GM19239 (cell line): ENCODE measurements at regions not wholly inside any gene's neighbourhood (a gene's known extent, or its start where the extent isn't known, plus 50 kb on each side); places are given as distances from the start of the nearest gene placed in this dataset.

Experiments used
- DNase-seq: peaks from one replicate; pipeline ENCODE4 v3.0.0; 2011; ENCODE audit warnings: low spot score; ENCODE audit not compliant: insufficient read length
- FAIRE-seq: peaks from 2 replicates; lab custom pipeline; 2011; peaks lifted over from hg19 to GRCh38; lab: Jason Lieb, UNC

DNA sequence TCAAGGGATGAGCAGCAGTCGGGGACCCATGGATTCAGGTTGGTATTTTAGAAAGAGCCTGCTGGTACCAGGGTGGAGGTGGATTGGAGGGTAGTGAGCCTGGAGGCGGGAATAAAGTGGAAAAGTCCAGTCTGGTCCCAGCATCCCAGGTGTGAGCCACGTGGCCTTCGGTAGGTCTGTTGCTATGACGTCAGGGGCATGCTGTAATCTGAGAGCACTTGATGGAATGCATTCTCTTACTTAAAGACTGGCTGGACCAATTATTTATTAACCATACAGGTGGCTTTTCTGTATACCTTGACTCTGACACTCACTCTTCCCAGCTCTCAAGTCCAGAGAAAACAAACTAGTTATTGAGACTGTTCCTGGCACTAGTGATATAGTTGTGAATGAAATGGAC lies 389.9 kb upstream of the RGMA start:
- no peak for FAIRE-seq

DNA sequence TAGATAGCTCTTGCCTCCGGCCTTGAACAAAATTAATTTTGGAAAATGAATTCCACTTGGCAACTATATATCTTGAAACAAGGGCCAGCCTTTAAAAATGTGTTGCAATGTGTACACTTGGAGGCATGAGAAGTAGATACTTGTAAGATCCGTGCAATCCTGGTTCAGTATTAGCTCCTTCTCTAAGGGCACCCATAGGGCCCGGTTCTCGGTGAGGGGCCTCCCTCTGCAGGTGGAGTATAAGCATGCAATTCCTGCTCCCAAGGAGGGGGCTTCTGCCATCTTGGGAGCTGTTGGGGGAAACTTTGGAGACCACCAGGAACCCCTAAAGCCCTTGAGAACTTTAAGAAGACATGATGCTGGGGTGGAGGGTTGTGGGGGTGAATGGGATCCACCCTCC lies 388.7 kb upstream of the RGMA start:
- FAIRE-seq: no peak
- DNase-seq: no peak

More for the DNA sequence above, 389.9 kb upstream of the RGMA start:
- DNase-seq: no peak

DNA sequence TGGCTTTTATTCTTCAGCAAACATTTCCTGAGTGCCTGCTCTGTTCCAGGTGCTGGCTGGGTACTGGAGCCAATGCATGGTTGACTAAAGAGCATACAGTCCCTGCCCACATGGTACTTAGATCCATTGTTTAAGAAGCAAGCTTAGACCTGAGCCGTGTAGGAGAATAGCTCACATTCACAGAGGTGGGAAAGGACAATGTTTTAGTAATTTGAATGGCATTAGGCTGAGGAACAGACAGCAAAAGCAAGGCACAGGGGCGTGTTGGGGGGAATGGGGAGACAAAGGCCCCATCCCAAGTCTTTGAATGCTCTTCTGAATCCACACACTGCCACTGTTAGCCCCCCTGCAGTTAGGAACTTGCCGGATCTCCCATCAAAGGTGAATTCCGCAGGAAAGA lies 388.2 kb upstream of the RGMA start:
- FAIRE-seq (no peak), DNase-seq (no peak)

DNA sequence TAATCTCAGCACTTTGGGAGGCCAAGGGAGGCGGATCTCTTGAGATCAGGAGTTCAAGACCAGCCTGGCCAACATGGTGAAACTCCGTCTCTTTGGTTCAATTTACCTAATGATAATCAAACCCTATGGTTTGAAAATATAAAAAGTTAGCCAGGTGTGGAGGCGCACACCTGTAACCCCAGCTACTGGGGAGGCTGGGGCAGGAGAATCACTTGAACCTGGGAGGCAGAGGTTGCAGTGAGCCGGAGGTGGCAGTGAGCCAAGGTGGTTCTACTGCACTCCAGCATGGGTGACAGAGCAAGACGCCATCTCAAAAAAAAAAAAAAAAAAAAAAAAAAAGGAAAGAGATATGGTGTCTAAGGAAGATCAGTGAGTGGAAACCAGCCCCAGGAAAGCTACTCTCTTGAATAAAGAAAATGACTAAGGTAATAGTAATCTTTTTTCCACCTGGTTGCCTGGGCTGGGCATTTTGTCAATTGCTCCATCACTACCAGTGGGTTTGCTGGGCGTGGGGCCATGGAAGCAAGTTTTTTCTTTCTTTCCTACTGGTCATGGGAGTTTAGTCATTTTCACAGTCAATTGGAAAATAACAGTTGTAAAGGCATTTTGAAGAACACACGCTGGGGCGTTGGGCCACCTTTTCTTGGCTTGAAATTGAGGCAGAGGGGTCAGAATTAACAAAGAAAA lies 387.6 kb upstream of the RGMA start:
- FAIRE-seq: no peak
- DNase-seq: no peak

DNA sequence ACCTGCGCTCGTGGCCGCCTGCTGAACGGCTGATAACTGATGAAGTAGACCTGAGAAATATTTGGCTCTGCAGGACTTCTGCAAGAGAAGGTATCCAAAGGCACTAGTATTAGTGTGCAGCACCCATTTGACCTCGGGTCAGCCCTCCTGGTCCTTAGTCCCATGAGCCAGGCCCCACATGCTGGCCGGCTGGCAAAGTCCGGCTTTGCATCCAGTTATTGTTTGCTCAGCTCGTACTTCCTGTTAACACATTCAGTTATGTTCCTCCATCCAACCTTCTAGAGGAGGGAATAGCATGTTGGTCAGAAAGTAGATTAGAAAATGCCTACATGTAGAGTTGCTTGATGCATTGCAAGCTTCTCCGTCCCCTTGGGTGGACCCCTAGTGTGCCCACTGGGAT lies 385.7 kb upstream of the RGMA start:
- FAIRE-seq: no peak

DNA sequence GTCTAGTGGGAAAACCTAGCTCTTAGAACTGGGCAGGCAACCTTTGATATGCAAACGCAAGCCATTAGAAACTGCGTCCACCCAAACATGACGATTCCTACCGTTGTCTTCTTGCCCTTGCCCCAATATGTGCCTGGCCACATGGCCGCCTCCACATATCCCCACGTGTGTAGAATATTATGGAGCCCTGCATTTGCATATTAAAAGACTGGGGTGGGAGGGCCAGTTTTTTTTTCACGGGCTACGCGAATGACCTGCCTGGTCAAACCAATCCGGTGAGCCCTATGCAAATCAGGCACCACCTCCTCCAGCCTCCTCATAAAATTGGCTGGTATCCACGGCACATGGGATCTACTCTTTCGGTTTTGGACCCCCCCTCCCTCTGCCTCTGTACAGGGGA lies 381.0 kb upstream of the RGMA start:
- FAIRE-seq: no peak
- DNase-seq: no peak

More for the DNA sequence above, 385.7 kb upstream of the RGMA start:
- DNase-seq: no peak

DNA sequence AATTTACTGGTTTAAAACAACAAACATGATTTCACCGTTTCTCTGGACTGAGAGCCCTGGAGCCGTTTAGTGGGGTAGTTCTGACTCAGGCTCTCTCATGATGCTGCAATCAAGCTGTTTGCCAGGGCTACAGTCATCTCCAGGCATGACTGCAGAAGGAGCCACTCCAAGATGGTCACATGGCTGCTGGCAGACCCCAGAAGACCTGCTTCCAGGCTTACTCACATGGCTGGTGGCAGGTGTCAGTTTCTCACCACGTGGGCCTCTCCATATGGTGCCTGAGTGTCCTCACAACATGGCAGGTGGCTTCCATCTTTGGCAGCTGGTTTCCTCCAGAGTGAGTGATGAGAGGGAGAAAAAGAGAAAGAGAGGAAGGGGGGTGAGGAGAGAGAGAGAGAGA lies 378.3 kb upstream of the RGMA start:
- no peak for DNase-seq
- no peak for FAIRE-seq

DNA sequence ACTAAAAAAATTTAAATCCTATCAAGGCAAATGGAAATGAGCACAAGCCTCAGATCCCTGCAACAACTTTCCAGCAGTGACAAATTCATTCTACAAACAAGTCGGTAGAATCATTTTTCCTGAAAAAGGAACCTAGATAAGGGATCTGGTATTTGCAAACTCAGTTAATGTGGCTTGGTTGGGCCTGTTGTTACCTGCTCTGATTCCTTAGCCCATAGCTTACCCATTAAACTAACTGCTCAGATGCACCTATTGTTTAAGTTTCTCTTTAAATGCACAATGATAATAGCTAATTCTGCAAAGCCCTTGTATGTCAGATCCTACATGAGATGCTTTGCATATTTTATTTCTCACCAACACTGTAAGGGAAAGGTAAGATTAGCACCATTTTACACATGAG lies 377.4 kb upstream of the RGMA start:
- FAIRE-seq (no peak), DNase-seq (no peak)

DNA sequence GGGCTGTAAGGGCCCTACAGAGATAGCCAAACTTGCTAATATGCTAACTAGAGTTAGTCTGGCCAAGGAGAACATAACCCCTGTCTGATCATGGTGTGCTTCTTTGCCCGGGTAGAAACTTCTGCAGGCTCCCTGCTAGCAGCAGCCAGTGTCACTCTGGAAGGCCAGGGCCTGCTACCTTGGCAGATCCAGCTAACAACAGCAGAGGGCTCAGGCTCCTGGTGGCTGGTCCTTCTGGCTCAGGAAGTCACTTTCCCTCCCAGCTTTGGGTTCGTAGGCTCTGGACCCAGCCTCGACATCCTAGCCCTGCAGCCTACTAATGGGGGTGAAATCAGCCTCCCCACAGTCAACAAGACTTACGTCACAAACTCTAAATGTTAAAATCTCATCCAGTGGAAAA lies 373.7 kb upstream of the RGMA start:
- DNase-seq (no peak), FAIRE-seq (no peak)

DNA sequence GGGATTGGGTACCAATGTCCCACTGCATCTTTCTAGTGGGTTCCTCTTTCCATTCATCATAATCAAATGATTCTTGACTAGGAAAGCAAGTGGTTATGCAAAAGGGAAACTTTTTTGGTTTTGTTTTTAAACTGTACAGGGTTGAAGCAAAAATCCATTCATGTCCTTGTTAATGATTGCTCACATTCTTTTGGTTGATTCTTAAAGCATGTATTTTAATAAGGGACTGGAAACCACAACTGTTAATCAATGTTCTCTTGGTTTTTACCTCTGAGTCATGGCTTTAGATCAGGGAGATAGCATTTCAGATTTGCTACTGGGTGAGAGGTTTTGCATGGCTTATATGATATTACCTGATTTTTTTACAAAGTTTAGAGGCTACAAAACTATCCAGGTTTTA lies 371.7 kb upstream of the RGMA start:
- FAIRE-seq (peak; percentile 35), DNase-seq (peak; percentile 9)

DNA sequence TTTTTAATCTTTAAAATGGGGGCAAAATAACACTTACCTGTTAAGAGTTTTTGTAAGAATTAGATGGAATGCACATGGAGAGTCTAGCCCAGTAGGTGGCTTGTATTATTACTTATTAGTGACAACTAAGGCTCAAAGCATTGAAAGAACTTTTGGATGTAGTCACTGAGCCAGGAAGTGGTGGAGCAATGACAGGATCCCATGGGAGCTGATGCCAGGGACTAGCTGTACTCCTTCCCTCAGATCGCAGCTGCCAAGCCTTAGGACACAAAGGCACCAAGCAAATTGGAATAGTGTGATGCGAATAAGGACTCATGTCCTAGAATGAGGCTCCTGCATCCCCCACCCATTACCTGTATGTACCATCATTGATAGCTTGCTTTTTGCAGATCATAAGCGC lies 370.4 kb upstream of the RGMA start:
- FAIRE-seq: no peak
- no peak for DNase-seq

DNA sequence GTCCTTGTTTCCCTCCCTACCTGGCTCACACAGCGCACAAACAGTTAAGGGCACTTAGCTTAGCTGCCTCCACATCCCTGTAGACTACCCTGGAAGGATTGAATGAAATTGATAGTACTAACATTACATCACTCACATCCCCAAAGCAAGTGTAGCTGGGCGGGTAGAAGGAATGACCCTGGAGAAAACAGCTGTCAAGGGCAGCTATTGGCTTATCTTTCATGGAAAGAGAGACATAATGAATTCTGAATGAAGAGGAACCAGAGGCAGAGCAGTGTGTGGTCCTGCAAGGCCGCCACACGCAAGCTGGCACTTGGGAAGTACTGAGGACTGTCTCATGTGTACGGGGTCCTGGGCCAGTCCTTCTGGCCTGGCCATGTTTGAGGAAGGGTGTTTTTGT lies 369.6 kb upstream of the RGMA start:
- DNase-seq: no peak
- no peak for FAIRE-seq

DNA sequence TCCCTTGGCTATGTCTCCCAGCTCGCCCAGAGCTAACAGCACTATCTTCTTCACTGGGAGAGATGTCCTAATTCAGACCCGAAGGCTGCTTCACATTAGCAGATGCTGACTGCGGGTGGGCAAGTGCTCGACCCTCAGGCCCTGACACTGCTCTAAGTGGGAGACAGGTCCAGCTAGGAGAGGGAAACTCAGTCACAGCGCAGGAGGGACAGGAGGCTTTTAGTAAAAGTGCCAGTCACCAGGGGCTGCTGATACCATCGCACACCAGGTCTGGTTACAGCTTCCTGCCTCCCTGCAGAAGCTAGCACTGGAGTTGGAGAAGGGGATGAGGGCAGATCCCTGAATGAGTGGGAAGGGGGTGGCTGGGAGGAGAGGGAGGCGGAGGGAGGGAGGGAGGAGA lies 365.8 kb upstream of the RGMA start:
- DNase-seq: no peak
- FAIRE-seq: no peak

DNA sequence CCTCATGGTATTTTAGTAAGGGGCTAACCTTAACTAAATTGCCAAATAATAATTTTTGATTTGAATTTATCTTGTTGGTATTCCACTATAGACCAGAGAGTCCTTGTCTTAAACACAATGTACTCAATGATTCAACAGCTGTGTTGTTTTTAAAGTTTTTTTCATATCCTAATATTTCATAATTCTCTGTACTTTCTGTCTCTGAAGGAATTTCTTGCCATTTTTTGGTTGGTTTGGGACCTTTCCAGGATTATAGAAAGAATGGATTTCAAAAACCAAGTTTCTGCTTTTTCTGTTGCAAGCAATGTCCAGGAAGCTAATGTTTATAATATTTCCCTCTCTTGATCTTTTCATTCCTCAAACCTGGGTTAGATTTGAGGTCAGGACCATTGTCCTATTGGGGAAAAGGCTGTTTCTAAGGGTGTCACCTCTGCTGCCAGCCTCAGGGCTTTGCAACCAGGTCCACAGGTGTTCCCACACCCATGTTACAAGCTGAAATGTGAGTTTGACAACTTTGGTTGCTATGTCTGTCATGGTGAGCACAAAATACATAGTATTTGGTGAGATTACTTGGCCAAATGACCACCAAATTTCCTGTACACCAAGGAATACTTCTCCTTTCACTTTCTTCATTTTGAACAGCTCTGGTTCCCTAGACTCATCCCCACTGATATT lies 363.7 kb upstream of the RGMA start:
- FAIRE-seq (no peak), DNase-seq (no peak)

DNA sequence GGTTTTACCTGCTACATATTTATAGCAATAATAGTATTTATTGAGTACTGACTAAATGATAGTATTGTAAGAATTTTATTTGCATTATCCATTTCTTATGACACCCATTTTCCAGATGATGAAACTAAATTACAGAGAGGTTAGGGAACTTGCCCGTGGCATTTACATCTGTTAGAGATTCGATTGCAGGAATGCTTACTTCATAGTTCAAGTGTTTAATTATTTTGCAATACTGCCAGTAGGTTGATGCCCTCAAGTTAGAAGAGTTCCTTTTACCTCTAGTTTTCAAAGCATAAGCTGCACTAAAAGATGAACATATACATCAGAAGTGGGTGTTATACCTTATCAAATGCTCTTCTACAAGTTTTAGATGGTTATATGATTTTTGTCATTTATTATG lies 362.8 kb upstream of the RGMA start:
- FAIRE-seq (no peak), DNase-seq (no peak)

DNA sequence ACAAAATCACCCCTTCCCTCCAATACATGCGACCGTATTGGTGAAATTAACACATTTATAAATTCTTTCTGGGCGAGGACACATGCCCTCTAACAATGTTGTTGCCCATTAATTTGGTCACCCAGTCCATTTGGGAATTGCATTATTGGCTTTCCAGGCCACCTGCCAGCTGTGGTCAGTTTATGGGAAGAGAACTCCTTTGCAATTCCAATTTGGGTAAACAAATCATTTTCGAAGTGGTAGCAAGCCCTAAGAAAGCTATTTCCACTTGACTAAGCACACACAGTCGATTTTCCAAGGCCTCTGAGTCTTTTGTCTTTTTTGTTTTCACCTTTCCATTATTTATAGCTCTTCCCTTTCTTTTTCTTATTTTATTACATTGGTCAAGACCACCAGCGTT lies 362.3 kb upstream of the RGMA start:
- no peak for FAIRE-seq

DNA sequence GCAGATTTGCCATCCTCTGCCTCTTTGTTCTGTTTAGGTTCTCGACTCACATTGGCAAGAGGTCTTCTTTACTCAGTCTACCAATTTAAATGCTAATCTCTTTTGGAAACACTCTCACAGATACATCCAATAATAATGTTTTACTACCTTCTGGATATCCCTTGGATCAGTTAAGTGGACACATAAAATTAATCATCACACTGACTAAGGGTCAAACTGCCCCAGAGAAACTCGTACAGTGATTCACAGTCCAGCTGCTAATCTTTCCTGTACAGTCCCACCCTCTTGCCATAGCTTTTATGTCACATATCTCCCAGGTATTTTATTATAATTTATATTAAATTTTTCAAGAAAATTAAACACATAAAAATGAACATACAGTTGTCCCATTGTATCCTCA lies 360.8 kb upstream of the RGMA start:
- FAIRE-seq: no peak
- DNase-seq: no peak

More for the DNA sequence above, 362.3 kb upstream of the RGMA start:
- no peak for DNase-seq

DNA sequence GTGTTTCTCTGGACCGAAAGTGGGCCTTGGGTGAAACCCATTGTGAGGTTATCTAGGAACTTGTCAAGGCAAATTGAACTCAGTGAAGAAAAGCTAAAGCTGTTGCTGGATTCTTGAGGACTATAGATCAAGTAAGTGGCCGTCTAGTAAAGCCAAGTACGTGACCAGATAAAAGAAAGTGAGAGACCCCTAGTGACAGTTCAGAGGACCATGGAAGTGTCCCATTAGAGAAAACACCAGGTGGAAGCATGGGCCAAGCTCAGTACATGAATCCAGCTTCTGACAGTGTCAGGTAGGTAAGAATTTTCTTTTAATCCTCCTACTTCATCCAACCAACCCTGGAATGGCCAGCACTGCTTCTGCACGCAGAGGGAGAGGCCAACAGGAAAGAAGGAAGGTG lies 349.3 kb upstream of the RGMA start:
- DNase-seq (no peak), FAIRE-seq (no peak)

DNA sequence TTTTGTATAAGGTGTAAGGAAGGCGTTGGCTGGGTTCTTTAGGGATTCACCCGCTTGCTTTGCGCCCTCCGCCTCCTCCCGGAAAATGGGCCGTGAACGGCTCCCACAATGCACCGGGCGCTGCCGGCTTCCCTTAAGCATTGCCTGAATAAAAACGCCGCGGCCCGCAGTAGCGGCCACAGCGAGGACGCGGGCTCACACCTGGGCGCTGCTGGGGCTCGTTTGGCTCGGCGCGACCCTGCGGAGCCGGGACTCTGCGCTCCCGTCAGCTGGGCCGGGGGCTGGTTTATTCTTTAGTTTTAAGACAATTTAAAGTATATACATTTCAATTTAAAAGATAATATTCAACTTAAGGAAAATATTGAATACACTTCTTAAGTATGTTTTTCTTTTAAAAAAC lies 343.5 kb upstream of the RGMA start:
- FAIRE-seq: no peak
- DNase-seq: no peak

DNA sequence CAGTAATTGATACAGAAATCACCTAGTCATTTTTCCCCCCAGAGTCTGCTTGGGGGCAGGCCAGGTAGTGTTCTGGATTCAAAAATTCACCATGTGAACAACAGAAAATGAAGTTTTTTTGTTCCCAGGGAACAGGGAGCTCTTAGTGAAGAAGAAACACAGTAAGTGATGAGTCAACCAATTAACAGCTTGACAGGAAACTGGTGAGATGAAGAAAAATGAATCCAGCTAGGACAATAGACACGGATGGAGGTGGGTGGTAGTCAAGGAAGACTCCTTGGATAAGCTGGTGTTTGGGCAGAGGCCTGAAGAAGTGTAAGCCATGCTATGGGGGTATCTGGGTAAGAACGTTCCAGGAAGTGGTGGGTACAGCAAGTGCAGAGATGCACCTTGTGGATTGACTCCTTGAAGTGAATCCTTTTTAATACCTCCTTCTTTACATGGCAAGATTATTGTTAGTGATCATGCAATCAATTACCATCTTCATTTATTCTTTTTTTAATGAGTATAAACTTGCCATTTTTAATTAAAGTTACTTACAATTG lies 339.9 kb upstream of the RGMA start:
- FAIRE-seq (no peak), DNase-seq (no peak)

DNA sequence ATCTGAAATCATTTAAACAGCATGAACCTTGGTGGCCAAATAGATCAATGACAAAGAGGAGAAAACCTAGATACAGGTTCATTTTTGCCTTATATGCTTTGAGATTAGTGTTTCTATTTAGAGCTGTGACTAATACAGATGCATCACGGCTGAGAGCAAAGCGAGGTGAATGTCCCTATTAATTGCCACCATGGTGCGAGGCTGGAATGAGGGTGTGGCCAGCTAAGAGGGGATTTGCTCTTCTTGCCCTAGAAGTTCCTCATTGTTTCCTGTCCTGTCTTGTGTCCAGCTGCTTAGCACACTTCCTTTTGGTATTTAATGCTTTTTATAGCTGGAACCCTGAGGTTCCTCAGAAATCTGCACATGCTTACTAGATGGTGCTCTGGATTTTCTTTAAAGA lies 339.1 kb upstream of the RGMA start:
- FAIRE-seq (no peak), DNase-seq (no peak)

DNA sequence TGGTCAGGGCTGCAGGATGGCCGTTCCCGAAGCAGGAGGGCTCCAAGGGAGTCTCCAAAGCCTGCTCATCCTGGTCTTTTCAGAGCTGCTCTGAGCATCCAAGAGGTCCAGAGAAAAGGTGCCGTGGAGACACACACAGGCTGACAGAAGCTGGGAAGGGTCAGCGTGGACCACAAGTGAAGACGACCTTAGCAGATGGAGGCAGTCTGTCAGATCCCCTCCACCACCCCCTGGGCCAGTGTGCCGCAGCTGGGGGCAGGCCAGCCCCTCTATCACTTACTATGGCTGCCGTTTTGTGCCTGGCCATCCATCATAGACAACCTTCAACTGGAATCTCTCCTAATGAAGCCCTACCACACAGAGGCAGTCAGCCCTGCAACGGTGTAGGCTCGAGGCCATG lies 335.1 kb upstream of the RGMA start:
- DNase-seq (no peak), FAIRE-seq (no peak)
